Muscle of leg (tissue), 3 donors: ENCODE measurements at regions not wholly inside any gene's neighbourhood (a gene's known extent, or its start where the extent isn't known, plus 50 kb on each side); places are given as distances from the start of the nearest gene placed in this dataset.
A peak's percentile ranks its signal among the peaks of the same experiment; 100 is the strongest.

ENCODE experiments used
- DNase-seq: peaks from one replicate; pipeline ENCODE4 v3.0.0; 2013
- H3K27ac ChIP-seq: one replicate; pipeline ENCODE4 v1.5.1; 2013; ENCODE audit warnings: mild to moderate bottlenecking, low read length, control low read depth
- H3K27me3 ChIP-seq: one replicate; pipeline ENCODE4 v1.6.1; 2013; ENCODE audit warnings: low read length; ENCODE audit not compliant: control insufficient read depth, insufficient read depth
- H3K36me3 ChIP-seq: one replicate; pipeline ENCODE4 v1.6.1; 2013; ENCODE audit warnings: low read length; ENCODE audit not compliant: control insufficient read depth, insufficient read depth
- H3K4me1 ChIP-seq: one replicate; pipeline ENCODE4 v1.6.1; 2013; ENCODE audit warnings: low read length; ENCODE audit not compliant: control insufficient read depth, insufficient read depth
- H3K4me3 ChIP-seq: one replicate; pipeline ENCODE4 v1.5.1; 2013; ENCODE audit warnings: low read length, control low read depth
- H3K9me3 ChIP-seq: replicated peaks from 2 replicates; pipeline ENCODE4 v1.6.1; 2013; ENCODE audit warnings: low read depth, low read length; ENCODE audit not compliant: control insufficient read depth
- WGBS: methylation state at CpG from one replicate; pipeline ENCODE4 v1.1.5; 2013; ENCODE audit warnings: missing lambda C conversion rate; ENCODE audit not compliant: insufficient coverage; 5-methylcytosine and 5-hydroxymethylcytosine counted together

DNA sequence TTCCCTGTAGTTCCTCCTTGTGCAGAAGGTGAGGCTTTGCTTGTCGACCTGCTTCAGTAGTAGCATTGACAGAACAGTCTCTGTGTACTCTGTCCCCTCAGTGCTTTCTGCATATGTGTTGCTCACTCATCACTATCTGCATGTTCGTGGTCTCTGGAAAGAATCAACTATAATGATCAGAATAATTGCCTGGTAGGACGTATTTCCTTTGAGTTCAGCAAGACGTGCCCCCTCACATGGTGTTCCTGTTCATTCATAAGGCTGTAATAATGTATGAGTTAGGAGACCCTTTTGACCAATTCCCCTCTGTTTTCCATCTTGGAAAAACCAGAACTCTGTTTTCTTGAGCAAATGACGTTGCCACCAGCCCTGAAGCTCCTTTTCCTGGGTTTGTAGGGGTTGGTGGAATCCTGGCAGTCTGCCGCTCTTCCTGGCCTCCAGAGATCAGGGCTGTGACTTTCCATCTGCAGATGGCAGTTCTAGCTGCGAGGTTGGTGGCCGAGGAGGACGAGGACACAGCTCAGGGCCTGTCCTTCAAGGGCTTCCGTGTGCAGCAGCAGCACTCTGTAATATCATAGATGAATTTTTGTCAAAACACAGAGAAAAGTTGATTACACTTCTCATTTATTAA, 61.9 kb downstream of the EXOSC2 start:
- Histone ChIP-seq H3K9me3 (no peaks in the 10 kb centered on the region), H3K4me1 (peaks cover 6% of the 10 kb centered on the region), H3K27ac (no peak overlapping the region), H3K36me3 (no peaks in the 10 kb centered on the region), H3K27me3 (no peaks in the 10 kb centered on the region), H3K4me3 (no peak overlapping the region)
- DNase-seq: no peak
- 92% methylated on average over 4 of the region's 10 CpGs for WGBS

DNA sequence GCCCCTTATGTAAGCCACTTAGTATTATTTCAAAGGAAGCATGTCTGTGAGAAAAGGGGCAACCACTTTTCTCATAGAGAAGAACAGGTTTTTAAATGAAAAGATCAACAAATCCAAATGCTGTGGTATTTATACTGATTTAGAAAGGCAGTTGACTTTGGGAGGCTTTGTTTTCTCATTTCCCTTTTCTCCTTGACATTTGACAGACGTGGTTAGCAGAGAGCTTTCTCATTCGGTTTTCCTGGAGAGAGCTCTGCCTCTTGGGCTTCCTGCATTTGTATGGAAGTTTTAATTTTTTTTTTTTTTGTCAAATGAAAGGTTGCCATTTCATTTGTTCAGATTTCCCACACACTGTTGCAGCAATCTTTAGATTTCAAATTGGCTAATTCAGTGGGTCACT, 62.5 kb downstream of the EXOSC2 start:
- no peak for DNase-seq
- WGBS: no CpG with 5 or more reads among the region's 2 CpGs
- peaks cover 6% of the 10 kb centered on the region for H3K4me1 ChIP-seq
- no peaks in the 10 kb centered on the region for H3K27me3 ChIP-seq
- H3K27ac ChIP-seq: no peak overlapping the region
- no peaks in the 10 kb centered on the region for H3K36me3 ChIP-seq
- H3K9me3 ChIP-seq: no peaks in the 10 kb centered on the region
- H3K4me3 ChIP-seq: no peak overlapping the region

DNA sequence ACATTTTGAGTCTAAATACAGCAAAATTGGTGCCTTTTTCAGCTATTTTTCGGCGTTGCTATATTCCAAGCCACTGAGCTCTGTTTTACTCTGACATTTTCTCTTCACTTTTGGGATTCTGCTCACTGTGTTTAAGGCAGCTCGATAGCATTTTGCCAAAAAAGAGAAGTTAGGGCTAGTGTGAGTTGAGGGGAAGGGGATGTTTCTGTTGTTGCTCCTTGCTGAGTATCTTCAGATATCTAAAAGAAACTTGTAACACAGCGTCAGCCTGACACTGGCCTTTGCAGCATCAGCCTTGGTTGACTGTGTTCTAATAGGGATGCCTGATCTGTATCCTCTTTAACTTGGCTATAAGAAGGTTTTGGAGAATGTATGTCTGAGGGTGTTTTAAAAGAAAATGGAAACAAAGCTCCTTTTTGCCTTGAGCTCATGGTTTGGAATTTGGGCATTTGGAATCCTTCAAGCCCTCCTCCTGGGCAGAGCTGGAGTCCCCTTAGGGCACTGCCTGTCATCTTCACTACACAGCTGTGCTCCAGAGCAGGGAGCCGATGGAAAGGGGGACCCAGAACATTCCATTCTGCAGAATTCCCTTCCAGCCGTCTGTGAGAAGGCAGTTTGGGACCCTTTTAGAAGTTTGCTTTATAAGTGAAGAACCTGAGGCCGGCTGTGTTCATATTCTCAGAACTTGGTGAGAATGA, 63.0 kb downstream of the EXOSC2 start:
- DNase-seq: no peak
- Histone ChIP-seq H3K36me3 (no peaks in the 10 kb centered on the region), H3K4me3 (no peak overlapping the region), H3K9me3 (no peaks in the 10 kb centered on the region), H3K4me1 (peaks cover 6% of the 10 kb centered on the region), H3K27ac (no peak overlapping the region), H3K27me3 (no peaks in the 10 kb centered on the region)
- WGBS: 40% methylated on average over 5 of the region's 7 CpGs

DNA sequence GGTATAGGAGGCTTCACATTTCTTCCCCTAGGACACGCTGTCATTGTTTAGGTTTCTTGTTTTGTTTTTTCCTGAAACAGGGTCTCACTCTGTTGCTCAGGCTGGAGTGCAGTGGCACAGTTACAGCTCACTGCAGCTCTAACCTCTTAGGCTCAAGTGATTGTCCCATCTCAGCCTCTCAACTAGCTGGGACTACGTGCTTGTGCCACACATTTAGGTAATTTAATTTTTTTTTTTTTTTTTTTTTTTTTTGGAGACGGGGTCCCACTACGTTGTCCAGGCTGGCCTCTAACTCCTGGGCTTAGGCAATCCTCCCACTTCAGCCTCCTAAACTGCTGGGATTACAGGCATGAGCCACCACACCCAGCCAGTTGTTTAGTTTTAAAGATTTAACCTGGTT, 66.2 kb downstream of the EXOSC2 start:
- H3K9me3 ChIP-seq: no peaks in the 10 kb centered on the region
- H3K27ac ChIP-seq: no peak overlapping the region
- no peak for DNase-seq
- WGBS: no CpG with 5 or more reads among the region's 4 CpGs
- H3K4me1 ChIP-seq: peaks cover 8% of the 10 kb centered on the region
- no peaks in the 10 kb centered on the region for H3K27me3 ChIP-seq
- no peak overlapping the region for H3K4me3 ChIP-seq
- no peaks in the 10 kb centered on the region for H3K36me3 ChIP-seq

DNA sequence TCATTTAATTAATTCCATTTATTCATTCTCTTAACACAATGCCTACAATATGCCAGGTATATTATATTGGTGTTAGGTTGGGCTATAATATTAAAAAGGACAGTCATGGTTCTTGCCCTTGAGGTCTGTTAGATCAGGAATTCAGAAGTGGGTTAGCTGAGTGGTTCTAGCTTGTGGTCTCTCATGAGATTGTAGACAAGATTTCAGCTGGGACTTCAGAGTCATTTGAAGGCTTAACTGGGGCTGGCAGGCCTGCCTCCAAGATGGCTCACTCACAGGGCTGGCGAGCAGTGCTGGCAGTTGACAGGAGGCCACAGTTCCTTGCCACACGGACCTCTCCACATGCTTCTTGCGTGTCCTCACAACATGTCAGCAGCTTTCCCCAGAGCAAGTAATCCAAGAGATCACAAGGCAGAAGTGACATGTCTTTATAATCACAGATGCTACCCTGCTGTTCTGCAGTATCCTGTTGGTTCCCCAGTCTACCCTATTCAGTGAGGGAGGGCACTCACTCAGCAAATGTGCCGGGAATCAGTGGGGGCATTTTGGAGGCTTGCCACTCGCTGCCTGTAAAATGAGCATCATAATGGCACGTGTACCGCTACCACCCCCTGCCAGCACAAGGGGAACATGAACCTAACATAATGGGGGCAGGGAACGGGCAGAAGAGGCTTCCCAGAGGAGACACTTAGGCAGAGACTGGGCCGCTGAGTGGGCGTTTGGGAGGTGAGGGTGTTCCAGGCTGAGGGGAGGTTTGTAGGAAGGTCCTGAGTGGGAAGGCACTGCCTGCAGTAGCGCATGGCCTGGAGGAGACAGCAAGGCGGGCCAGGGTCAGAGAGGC, 70.0 kb downstream of the EXOSC2 start:
- 65% methylated on average over 10 of the region's 12 CpGs for WGBS
- H3K27ac ChIP-seq: no peak overlapping the region

DNA sequence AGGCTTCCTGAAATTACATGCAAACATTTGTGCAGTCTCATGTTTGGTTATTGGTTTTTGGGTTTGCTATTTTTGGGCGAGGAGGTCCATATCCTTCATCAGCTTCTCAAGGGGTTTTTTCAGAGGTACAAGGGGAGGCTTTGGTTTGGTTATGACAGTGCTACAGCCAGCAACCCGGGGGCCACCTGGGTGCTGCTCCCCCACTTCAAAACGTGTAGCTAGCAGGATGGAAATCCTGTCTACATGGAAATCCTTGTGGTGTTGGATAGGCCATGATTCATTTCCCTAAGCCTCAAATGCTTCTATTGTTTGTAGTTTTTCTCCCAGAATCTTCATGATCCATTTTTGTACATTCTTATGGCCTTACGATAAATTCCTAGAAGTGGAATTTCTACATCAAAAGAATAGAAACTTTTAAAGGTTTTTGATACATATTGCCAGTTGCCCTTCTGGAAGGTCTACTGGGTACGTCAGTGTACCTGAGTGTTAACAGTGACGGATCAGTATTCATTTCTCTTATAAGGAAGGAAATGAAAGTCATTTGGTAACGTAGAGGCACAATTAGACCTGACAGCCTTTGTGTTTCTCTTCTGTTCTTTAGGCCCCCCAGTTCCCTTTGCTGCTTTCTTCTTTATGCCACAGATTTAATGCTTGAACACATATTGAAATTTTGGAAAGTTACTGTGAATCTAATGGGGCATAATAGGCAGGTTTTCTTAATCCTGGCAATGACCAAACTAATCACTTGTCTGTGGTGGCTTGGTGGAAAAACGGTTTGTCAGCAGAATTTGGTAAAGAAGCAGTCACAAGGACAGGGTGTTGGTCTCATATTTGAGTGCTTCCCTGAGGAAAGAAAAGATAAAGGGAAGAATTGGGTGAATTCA, 69.7 kb upstream of the ABL1 start:
- no peaks in the 10 kb centered on the region for H3K27me3 ChIP-seq
- no peak overlapping the region for H3K4me3 ChIP-seq
- H3K36me3 ChIP-seq: no peaks in the 10 kb centered on the region
- DNase-seq: no peak
- H3K4me1 ChIP-seq: peaks cover 17% of the 10 kb centered on the region
- 78% methylated on average over 3 of the region's 8 CpGs for WGBS
- no peak overlapping the region for H3K27ac ChIP-seq
- H3K9me3 ChIP-seq: no peaks in the 10 kb centered on the region

More for the DNA sequence above, 70.0 kb downstream of the EXOSC2 start:
- no peak for DNase-seq
- Histone ChIP-seq H3K27me3 (no peaks in the 10 kb centered on the region), H3K4me3 (no peak overlapping the region), H3K36me3 (no peaks in the 10 kb centered on the region), H3K9me3 (no peaks in the 10 kb centered on the region), H3K4me1 (peaks cover 17% of the 10 kb centered on the region)

DNA sequence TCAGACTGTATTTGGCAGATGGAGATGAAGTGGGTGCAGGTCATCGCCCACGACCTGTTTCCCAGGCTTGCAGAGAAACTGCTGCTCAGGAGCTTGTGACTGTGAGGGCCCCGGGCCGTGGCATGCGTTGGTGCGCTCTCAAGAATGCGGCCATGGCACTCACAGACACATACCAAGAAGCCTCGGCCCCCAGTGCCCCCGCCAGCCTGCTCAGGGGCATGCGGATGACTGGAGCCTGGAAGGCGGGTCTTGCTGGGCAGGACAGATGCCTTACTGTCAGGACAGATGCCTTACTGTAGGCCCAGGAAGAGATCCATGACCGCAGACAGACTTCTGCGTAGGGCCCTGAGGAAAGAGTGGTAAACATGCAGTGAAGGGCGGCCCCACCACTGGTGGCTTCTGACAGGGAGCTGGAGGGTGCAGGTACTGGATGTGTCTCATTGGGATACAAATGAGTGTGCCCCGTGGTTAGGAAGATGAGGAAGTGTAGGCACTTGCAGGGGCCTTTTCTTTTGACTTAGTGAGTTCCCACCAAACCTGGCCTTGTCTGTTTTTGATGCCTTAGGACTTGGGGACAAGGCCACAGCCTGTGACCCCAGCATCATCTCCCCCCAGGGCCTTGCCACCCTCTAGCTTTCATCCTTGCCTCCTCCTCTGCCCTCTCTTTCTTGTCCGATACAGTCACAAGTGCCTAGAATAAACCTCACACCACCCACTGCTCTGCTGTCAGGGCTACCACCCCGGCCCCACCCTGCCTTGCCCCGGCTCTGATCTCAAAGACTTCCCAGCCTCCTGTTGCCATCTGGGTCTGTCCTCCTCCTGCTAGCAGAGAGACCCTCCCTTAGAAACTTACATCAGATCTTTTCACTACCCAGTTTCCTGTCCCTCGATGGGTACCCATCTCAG, 68.8 kb upstream of the ABL1 start:
- Histone ChIP-seq H3K9me3 (no peaks in the 10 kb centered on the region), H3K27me3 (no peaks in the 10 kb centered on the region), H3K36me3 (no peaks in the 10 kb centered on the region), H3K27ac (peak overlapping the region; percentile 44), H3K4me3 (no peak overlapping the region), H3K4me1 (peaks cover 17% of the 10 kb centered on the region)
- 78% methylated on average over 17 of the region's 19 CpGs for WGBS
- peak; percentile 38 for DNase-seq

DNA sequence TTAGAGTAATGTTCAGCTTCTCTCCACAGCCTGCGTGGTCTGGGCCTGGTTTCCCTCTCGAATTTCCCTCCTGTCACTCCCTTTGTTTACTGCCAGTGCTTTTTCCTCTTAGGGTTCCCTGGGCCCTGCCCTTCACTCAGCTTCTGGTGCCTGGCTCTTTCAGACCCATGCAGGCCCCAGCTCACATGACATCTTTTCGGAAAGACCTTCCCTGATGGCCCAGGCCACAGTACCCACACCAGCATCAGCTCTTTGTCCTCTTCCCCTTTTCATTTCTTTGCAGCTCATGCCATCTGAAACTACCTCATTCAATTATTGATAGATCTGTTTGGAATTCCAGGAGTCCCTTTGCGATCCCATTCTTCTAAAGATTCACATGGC, 68.1 kb upstream of the ABL1 start:
- Histone ChIP-seq H3K36me3 (no peaks in the 10 kb centered on the region), H3K27ac (peak overlapping the region; percentile 44), H3K4me3 (no peak overlapping the region), H3K9me3 (no peaks in the 10 kb centered on the region), H3K27me3 (no peaks in the 10 kb centered on the region), H3K4me1 (peaks cover 17% of the 10 kb centered on the region)
- 53% methylated on average over 3 of the region's 4 CpGs for WGBS
- DNase-seq: peak; percentile 61

DNA sequence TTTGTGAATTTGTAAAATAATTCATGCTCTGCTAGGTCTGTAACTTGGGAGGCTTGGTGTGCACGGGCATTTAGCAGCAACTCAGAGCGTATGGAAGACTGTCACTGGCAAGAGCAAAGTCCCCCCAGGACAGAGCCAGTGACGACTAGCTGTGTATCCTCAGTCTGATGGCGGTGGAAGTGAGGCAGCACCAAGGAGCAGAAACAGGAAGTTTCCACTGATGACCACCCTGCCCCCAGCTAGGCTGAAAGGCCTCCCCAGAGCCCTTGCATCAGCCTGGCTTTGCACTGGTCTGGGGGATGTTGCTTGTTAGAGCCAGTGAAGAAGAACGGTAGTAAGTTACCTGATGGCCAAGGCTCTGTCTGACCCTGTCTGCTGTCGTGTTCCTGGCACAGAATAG, 66.8 kb upstream of the ABL1 start:
- no peak overlapping the region for H3K4me3 ChIP-seq
- no peaks in the 10 kb centered on the region for H3K36me3 ChIP-seq
- H3K4me1 ChIP-seq: peaks cover 17% of the 10 kb centered on the region
- no peaks in the 10 kb centered on the region for H3K27me3 ChIP-seq
- 23% methylated on average over 4 of the region's 6 CpGs for WGBS
- DNase-seq: peak; percentile 46
- H3K27ac ChIP-seq: no peak overlapping the region
- no peaks in the 10 kb centered on the region for H3K9me3 ChIP-seq
